Coronary artery (tissue), 2 donors: ENCODE measurements at regions not wholly inside any gene's neighbourhood (a gene's known extent, or its start where the extent isn't known, plus 50 kb on each side); places are given as distances from the start of the nearest gene placed in this dataset.

ENCODE experiments used
- DNase-seq: peaks from one replicate; pipeline ENCODE4 v3.0.0-alpha.2; 2017; ENCODE audit warnings: low spot score
- H3K27ac ChIP-seq, 2 donors: fragments of 200-600 bp; sonication (generic); one replicate each; pipeline ENCODE4 v1.5.1; 2016 to 2019
- H3K4me3 ChIP-seq: fragments of 200-600 bp; sonication (generic); 2 replicates; pipeline ENCODE4 v1.5.1; 2016; ENCODE audit warnings: mild to moderate bottlenecking, moderate library complexity
- CTCF ChIP-seq: fragments of 200-600 bp; sonication (generic); IDR thresholded peaks from one replicate; pipeline ENCODE4 v1.5.1; 2019; ENCODE audit warnings: antibody characterized with exemption

GRCh38 chr3:139095803-139096466 is 51.2 kb upstream of the PRR23C start:
- peak; percentile 50 for DNase-seq
- Histone ChIP-seq H3K27ac (no peak overlapping the region), H3K4me3 (no peak overlapping the region)
- TF ChIP-seq CTCF, result no peak

- no peak overlapping the region for H3K27ac ChIP-seq
- H3K4me3 ChIP-seq, result no peak overlapping the region
- TF ChIP-seq CTCF, result no peak
- no peak for DNase-seq
Observed at GRCh38 chr3:139096670-139097069, 52.0 kb upstream of the PRR23C start.

- no peak overlapping the region for H3K27ac ChIP-seq
- no peak overlapping the region for H3K4me3 ChIP-seq
- no peak for DNase-seq
- no peak for TF ChIP-seq CTCF
Observed at GRCh38 chr3:139098391-139098790, 53.7 kb upstream of the PRR23C start.

- no peak for TF ChIP-seq CTCF
- H3K4me3 ChIP-seq, result no peak overlapping the region
- DNase-seq, result peak; percentile 53
- no peak overlapping the region for H3K27ac ChIP-seq
Observed at GRCh38 chr3:139099968-139100817, 55.5 kb upstream of the PRR23C start.

- DNase-seq, result no peak
- no peak overlapping the region for H3K4me3 ChIP-seq
- H3K27ac ChIP-seq, result no peak overlapping the region
- TF ChIP-seq CTCF, result no peak
Observed at GRCh38 chr3:139100821-139101220, 56.1 kb upstream of the PRR23C start.

- TF ChIP-seq CTCF, result no peak
- Histone ChIP-seq H3K4me3 (no peak overlapping the region), H3K27ac (no peak overlapping the region)
- peak; percentile 43 for DNase-seq
Observed at GRCh38 chr3:139101396-139101795, 56.7 kb upstream of the PRR23C start.

GRCh38 chr3:139103484-139103883 is 58.8 kb upstream of the PRR23C start:
- H3K4me3 ChIP-seq, result no peak overlapping the region
- no peak for TF ChIP-seq CTCF
- no peak overlapping the region for H3K27ac ChIP-seq
- DNase-seq, result no peak
